Activated CD4-positive, alpha-beta T cell treated with anti-CD3 and anti-CD28 coated beads, Interleukin-2, amount 50 U/mL, for 4 hours (primary cell): ENCODE measurements at regions not wholly inside any gene's neighbourhood (a gene's known extent, or its start where the extent isn't known, plus 50 kb on each side); places are given as distances from the start of the nearest gene placed in this dataset.
"Not testable (repeated sequence)": the region's sequence is repeated elsewhere in the genome, so short reads cannot be mapped to it uniquely, and the experiment has no call there.

ENCODE experiments used
- DNase-seq, 2 experiments: peaks; one replicate each; pipeline ENCODE4 v3.0.0-alpha.2; 2020

DNA sequence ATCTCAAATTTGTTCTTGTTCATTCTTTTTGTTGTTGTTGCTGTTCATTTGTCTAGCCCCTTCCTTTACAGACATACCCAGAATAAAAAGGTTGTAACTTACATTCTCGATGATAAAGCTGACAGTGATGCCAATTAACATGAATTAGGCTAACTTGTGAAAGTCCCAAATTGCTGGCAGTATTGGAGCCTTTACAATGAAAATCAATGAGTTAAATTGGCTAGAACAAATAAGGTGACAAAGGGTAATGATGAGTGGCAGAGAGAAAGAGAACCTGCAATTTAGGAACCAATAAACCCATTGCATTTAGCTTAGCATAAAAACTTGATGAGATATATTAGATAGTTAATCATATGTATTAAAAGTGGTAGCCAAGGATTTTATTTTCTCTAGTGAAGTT lies 521.0 kb downstream of the ADCYAP1 start:
- DNase-seq, result no peak

DNA sequence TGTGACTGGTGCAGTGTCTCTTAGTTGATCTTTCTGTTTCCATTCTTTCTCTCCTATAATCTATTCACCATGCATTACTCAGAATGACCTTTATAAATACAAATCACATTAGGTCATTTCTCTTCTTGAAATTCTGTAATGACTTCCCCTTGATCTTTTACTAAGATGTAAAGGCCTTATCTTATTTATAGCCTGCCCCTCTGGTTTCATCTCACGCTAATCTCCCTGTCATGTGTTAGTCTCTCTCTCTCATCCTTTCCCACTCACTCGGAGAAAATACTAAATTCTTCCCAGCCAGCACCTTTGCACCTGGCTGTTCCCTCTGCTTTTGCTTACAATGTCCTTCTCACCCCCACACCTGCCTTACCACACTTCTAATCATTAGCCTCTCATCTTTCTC lies 530.8 kb downstream of the ADCYAP1 start:
- no peak for DNase-seq

DNA sequence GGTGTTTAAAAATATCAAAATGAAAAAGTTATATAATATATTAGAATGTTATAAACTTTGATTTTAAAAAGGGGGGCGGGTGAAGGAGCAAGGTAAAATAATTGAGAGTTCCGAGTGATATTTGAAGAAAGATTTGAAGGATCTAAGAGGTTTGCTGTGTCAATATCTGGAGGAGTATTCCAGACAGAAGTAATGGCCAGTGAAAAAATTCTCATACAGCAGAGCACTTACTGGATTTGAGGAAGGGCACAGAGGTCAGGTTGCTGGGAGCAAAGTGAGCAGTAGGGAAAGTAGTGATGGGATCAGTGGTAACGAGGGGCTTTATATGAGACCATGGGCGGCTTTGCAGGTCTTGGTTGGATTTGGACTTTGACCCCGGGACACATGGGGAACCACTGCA lies 531.5 kb downstream of the ADCYAP1 start:
- DNase-seq, result no peak

DNA sequence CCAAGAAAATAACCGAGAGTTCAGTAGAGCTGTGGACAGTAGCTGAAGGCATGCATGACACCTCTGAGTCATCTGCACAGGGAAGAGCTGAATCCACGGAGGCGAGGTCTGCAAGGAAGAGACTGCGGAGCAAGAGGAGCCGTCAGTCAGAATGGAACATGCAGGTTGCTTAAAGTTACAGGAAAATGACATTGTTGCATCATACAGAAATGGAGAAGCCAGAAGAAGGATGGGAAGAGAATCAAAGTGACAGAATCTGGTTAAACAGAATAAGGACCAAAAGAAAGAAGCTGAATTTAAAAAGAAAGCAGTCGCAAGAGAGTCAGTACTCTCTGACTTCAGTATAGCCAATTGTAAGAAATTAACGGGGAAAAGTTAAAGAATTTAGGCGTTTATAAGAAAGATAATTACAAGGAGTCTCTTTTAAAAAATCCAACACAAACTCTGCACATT lies 533.8 kb downstream of the ADCYAP1 start:
- no peak for DNase-seq

DNA sequence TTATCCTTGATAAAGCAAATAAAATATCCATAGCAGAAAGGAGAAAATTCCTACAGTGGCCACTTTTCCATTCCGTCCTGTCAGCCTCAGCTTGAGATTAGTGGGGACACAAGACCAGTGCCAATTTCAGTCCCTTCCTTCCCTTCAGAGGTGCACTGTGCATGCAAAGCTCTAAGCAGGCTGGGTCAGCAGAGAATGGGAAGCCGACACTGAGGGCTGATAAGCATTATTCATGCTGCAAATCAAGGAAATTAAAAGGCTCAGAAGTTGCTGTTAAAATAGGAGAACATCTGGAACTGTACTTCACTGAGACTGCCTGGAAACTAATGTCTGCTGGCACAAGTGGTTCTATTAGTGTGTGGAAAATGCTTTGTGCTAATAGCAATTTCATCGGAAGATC lies 534.3 kb downstream of the ADCYAP1 start:
- DNase-seq, result no peak

DNA sequence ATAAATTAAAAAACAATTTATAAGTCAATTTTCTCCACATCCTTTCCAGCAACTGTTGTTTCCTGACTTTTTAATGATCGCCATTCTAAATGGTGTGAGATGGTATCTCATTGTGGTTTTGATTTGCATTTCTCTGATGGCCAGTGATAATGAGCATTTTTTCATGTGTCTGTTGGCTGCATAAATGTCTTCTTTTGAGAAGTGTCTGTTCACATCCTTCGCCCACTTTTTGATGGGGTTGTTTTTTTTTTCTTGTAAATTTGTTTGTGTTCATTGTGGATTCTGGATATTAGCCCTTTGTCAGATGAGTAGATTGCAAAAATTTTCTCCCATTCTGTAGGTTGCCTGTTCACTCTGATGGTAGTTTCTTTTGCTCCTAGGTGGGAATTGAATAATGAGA lies 539.4 kb downstream of the ADCYAP1 start:
- not testable (repeated sequence) for DNase-seq

DNA sequence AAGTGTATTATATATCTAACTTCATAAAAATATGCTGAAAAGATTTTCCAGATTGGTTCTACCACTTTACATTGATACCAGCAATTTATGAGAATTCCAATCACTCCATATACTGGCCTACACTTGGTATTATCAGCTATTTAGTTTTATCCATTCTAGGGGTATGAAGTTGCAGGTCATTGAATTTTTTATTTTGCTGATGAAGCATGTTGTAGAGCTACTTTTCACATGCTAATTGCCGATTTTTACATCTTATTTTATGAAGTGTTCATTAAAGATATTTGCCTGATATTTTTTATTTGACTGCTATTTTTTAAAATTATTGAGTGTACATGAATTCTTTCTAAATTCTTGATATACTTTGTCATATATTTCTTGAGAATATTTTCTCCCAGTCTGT lies 542.1 kb downstream of the ADCYAP1 start:
- DNase-seq, result no peak

DNA sequence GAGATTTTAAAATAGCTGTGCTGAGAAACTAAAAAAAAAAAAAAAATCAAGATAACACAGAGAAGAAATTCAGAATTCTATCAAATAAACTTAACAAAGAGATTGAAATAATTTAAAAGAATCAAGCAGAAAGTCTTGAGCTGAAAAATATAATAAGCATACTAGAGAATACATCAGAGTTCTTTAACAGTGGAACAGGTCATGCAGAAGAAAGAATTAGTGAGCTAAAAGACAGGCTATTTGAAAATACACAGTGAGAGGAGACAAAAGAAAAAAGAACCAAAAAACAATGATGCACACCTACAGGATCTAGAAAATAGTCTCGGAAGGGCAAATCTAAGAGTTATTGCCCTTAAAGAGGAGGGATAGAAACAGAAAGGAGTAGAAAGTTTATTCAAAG lies 548.1 kb downstream of the ADCYAP1 start:
- DNase-seq, result no peak

DNA sequence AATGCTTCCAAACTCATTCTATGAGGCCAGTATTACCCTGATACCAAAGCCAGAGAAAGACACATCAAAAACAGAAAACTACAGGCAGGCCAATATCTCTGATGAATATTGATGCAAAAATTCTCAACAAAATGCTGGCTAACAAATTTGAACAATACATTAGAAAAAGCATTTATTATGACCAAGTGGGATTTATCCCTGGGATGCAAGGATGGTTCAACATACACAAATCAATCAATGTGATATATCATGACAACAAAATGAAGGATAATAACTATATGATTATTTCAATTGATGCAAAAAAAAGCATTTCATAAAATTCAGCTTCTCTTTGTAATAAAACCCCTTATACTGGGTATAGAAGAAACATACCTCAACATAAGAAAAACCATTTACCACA lies 550.9 kb downstream of the ADCYAP1 start:
- no peak for DNase-seq

DNA sequence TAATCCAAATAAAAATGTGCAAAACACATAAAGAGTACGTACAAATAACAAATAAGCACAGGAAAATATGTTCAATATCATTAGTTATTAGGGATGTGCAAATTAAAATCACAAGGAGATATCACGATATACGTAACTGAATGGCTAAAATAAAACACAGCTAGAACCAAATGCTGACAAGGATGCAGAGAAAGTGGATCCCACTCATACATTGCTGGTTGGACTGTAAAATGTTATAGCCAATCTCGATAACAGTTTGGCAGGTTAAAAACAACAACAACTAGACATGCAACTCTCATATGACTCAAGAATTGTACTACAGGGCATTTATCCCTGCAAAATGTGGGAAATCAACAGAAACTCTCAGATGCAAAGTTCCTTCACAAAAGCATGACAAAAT lies 553.9 kb downstream of the ADCYAP1 start:
- DNase-seq, result no peak

DNA sequence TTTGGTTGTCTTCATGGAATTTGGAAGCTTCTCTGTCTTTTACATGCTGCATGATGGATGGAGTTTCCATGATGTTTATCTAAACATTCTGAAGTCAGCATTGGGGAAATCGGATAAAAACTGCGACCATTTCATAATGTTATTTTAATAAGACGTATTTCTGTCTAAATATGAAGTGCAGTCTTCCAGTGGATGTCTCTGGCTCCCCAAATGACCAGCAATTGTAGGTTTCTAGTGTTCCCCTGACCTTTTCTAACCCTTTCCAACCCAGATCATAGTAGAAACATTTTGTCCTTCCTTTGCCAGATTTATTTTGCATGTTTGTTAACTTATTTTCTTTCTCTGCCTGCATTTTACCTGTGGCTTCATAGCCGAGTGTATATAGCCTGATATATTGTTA lies 559.3 kb downstream of the ADCYAP1 start:
- no peak for DNase-seq

DNA sequence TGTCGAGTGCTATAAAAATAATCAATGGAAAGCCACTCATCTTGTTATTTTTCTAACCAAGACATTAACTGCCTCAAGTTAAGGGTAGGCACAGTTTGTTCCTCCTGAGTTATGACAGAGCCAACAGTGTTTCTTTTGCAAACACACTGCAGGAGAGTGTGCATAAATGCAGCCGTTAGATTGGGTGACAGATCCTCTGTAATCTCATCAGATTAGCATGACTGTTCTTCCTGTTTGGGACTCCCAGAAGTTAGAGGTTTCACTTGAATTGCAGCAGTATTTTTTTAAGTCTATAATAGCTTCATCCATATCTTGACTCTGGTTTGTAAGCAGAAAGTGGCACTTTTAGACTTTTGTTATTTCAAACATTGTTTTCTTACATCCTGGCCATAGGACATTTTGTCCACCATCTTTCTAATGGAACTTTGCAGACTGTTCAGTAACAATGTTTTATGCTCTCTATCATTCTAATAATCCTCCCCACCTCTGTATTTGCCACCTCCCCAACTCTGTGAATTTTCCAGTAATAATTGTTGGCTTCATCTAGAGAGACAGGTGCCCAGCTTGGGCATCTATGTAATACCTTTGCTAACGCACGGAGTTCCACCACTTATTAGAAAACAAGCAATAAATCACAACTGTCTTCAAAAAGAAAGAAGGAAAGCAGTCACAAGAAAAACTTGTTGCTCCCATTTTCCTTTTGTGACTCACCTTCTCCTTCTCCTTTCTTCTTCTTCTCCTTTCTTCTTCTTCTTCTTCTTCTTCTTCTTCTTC lies 560.0 kb downstream of the ADCYAP1 start:
- DNase-seq, result no peak

DNA sequence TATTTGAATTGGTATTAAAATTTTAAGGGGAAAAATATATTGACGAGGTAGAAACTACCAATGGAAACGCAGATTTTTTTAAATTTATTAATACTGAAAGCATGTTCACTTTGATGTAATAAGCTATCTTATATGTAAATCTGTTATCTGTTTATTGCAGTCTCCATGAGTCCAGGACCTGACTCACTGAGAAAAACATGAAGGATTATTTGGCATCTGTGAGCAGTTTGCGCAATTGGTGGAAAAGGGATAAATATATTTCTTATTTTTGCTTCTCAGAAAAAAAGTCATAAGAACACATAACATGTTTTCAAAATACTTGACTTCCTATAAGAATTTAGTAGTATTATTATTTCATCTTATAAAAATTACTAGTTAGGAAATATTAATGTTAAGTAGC lies 561.4 kb downstream of the ADCYAP1 start:
- no peak for DNase-seq

DNA sequence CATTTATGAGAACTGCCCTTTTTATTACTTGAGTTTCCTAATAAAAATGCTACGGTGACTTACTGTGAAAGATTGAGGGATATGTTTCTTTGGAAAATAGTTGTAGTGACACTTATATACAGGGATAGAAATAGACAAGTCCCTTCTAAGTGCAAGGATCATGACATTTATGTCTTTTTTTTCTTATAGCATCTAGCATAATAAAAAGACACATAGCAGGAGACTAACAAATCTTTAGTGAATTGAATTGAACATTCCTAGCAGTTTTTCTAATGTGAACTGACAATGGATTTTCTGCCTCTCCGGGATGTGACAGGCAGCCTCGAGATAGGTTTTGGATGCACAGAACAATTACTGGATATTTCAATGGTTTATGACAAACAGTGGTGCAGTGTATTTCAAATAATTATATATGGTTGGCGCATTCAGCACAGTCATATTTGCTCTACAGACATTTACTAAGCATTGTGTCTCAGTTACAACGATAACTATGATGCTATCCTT lies 562.8 kb downstream of the ADCYAP1 start:
- no peak for DNase-seq

DNA sequence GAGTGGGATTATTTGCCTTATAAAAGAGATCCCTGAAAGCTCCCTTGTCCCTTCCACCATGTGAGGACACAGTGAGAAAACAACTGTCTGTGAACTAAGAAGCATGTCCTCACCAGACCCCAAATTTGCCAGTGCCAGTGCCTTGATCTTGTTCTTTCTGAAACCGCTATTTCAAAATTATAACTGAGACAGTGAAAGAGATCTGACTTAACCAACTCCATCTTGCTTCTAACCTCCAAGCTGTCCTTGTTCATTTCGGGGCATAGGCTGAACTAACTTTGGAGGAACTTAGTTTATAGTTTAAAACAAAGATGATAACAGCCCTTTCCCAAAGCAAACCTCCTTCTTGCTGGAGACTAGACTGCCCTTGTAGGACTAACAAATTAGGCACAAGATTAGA lies 563.9 kb downstream of the ADCYAP1 start:
- DNase-seq, result no peak

DNA sequence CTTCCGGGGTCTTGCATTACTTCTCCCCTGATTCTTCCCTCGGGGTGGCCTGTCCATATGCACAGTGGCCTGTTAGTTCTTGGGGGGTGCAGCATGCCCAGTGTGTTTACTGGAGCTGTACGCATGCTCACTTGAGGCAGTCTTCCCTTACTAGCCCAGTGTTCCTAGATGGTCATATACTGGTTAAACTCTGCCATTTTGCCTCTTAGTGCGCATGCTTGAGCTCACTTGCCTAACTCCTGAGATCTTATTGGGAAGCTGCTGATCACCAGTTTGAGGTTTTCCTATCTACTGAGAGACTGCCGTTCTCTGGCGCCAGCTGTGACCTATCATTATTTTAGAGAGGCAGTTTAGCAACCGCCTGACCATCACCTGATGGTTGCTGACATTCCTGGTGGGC lies 571.2 kb downstream of the ADCYAP1 start:
- DNase-seq, result no peak

DNA sequence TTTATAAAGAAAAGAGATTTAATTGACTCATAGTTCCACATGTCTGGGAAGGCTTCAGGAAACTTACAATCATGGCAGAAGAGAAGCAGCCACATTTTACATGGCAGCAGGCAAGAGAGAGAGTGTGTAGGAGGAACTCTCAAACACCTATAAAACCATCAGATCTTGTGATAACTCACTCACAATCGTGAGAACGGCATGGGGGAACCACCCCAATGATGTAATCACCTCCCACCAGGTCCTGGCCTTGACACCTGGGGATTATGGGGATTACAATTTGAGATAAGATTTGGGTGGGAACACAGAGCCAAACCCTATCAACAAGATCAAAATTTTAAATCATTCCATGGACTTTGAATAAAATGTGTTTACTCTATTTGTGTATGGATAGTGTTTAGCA lies 575.6 kb downstream of the ADCYAP1 start:
- no peak for DNase-seq

DNA sequence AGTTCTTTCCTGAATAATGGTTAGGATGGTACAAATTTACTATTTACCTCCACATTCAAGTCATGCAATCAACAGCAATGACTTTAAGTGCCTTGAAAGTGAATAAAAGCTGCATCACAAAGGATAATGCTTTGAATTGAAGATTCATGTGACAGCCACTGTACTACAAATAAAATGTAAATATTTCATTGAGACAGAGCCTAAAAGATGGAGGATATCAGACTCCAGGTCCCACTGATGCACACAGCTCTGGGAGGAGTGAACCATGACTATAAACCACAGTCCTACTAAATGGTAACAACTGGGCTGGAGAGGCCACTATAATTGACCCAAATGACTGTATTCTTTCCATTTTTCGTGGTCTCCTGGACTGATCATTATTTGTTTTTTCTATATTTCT lies 576.9 kb downstream of the ADCYAP1 start:
- no peak for DNase-seq

DNA sequence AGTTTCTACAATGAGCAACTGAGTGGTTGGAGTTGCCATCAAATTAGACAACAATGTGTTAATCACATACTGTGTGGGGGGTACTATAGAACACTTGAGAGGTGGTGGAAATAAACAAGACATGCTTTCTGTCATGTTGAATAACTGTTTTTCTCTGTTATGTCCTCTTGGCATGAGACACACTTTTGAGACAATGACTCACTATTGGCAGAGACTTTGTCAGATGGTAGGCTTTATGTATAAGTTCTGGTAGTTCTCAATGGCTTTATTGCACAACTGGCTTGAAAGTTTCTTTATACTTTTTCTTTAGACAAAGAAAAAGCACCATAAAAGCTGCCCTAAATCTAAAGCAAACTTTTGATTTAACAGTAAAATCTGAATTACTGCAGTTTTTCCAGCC lies 578.7 kb downstream of the ADCYAP1 start:
- DNase-seq, result no peak

DNA sequence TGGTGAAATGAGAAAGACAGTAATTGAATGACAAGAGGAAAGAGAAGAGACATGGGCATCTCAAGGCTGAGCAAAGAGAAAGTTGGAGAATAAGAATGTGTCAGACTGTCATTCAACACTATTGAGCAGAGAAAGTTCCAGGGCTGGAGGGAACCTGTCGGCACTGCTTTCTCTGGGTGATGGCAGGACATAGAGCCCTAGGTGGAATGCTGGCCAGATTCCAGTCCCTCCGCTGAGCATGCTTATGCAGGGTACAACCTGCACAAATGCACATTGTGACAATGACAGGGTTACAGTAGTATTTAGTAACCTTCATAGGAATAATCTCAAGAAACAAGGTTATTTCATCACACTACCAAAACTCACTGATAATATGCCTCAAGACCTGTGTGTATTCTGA lies 582.8 kb downstream of the ADCYAP1 start:
- no peak for DNase-seq

DNA sequence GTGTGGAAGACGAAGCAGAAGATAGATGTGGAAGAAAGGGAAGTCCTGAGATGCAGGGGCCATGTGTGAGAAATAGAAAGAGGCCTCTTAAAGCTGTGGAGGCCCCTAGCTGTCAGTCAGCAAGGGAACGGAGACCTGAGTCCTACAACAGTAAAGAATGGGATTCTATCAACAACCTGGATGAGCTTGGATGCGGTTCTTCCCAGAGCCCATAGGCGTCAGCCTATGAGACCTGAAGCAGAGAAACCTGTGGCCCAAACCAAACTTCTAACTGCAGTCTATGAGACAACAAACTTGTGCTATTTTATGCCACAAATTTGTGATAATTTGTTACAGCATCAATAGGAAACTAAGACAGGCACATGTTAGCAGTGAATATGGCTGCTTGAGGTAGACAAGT lies 583.7 kb downstream of the ADCYAP1 start:
- no peak for DNase-seq

DNA sequence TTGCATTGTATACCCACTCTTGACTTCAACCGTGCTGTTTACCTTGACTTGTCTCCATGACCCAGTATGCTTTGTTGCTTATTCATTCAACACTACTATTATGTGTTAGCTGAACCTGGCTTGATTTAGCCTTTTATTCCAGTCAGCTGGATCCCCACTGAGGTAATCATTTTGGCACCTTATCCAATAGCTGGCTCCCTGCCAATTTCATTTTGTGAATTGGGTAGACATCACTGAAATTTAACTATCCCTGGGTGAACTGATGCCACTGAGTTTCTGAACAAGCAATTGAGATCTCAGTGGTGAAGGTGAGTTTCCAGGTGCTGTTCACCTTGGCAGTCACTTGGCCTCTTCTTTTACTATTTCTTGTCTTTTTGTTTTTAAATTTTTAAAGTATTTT lies 584.3 kb downstream of the ADCYAP1 start:
- no peak for DNase-seq

DNA sequence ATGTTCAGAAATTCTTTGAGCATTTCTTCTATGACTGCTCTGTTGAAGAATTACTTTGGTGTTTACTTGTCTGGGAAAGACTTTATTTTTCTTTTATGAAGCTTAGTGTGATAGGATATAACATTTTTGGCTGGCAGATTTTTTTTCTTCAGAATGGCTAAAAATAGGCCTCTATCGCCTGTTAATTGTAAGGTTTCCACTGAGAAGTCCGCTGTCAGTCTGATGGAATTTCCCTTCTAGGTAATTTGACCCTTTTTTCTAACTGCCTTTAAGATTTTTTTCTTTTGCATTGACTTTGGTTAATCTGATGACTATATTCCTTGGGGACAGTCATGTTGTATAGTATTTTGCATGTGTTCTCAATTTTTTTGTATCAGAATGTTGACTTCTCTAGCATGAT lies 590.7 kb downstream of the ADCYAP1 start:
- no peak for DNase-seq

DNA sequence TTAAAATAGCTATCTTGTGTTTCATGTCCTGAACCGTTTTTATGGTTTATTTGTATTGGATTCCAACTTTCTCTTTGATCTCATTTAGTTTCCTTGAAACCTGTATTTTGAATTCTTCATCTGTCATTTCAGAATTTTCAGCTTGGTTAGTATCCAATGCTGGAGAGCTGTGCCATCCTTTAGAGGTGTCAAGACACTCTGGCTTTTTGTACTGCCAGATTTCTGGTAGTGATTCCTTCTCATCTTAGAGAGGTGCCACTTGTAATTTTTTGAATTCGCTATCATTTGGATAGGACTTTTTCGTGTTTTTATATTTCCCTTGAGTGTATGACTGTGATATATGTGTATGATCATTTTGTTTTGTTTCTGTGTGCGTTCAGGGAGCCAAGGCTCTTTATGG lies 591.4 kb downstream of the ADCYAP1 start:
- no peak for DNase-seq

DNA sequence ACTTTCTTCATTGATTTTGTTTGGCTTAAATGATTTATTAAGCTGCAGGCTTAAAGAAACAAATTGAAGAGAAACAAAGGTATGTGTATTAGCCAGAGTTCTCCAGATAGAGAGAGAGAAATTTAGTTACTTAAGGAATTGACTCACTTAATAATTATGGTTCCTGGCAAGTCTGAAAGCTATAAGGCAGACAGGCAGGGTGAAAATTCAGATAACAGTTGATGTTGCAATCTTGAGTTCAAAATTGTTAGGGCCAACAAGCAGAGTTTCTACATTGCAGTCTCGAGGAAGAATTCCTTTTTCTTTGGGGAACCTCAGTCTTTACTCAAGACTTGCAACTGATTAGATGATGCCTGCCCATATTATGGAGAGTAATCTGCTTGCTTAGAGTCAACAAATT lies 593.5 kb downstream of the ADCYAP1 start:
- DNase-seq, result no peak
